ENCODE measurements at regions not wholly inside any gene's neighbourhood (a gene's known extent, or its start where the extent isn't known, plus 50 kb on each side); places are given as distances from the start of the nearest gene placed in this dataset.
"Not testable (repeated sequence)": the region's sequence is repeated elsewhere in the genome, so short reads cannot be mapped to it uniquely, and the experiment has no call there.

GRCh38 chr18:38256366-38256765 lies 690.8 kb upstream of the CELF4 start:
- DNase-seq (ENCODE audit: low read depth, low spot score), result no peak

- DNase-seq (ENCODE audit: low read depth, low spot score), result no peak
Measured at GRCh38 chr18:38250971-38251370, 685.4 kb upstream of the CELF4 start.

GRCh38 chr18:38244480-38244879 lies 678.9 kb upstream of the CELF4 start:
- no peak for DNase-seq (ENCODE audit: low read depth, low spot score)

- DNase-seq (ENCODE audit: low read depth, low spot score), result no peak
Measured at GRCh38 chr18:38243291-38243690, 677.7 kb upstream of the CELF4 start.

- DNase-seq (ENCODE audit: low read depth, low spot score), result no peak
Measured at GRCh38 chr18:38241736-38242135, 676.1 kb upstream of the CELF4 start.

GRCh38 chr18:38241216-38241615 lies 675.6 kb upstream of the CELF4 start:
- no peak for DNase-seq (ENCODE audit: low read depth, low spot score)

- no peak for DNase-seq (ENCODE audit: low read depth, low spot score)
Measured at GRCh38 chr18:38239606-38240005, 674.0 kb upstream of the CELF4 start.

GRCh38 chr18:38237796-38238195 lies 672.2 kb upstream of the CELF4 start:
- DNase-seq (ENCODE audit: low read depth, low spot score), result no peak

- no peak for DNase-seq (ENCODE audit: low read depth, low spot score)
Measured at GRCh38 chr18:38221476-38222100, 656.0 kb upstream of the CELF4 start.

- no peak for DNase-seq (ENCODE audit: low read depth, low spot score)
Measured at GRCh38 chr18:38198956-38199355, 633.4 kb upstream of the CELF4 start.

- no peak for DNase-seq (ENCODE audit: low read depth, low spot score)
Measured at GRCh38 chr18:38198526-38198925, 632.9 kb upstream of the CELF4 start.

GRCh38 chr18:38186491-38186890 lies 620.9 kb upstream of the CELF4 start:
- DNase-seq (ENCODE audit: low read depth, low spot score), result no peak

GRCh38 chr18:38174594-38174993 lies 609.0 kb upstream of the CELF4 start:
- DNase-seq (ENCODE audit: low read depth, low spot score), result no peak

GRCh38 chr18:38174173-38174572 lies 608.6 kb upstream of the CELF4 start:
- no peak for DNase-seq (ENCODE audit: low read depth, low spot score)

GRCh38 chr18:38170845-38171244 lies 605.2 kb upstream of the CELF4 start:
- DNase-seq (ENCODE audit: low read depth, low spot score), result no peak

GRCh38 chr18:38167623-38168022 lies 602.0 kb upstream of the CELF4 start:
- no peak for DNase-seq (ENCODE audit: low read depth, low spot score)

- not testable (repeated sequence) for DNase-seq (ENCODE audit: low read depth, low spot score)
Measured at GRCh38 chr18:38153116-38153515, 587.5 kb upstream of the CELF4 start.

GRCh38 chr18:38116716-38117115 lies 551.1 kb upstream of the CELF4 start:
- no peak for DNase-seq (ENCODE audit: low read depth, low spot score)

- no peak for DNase-seq (ENCODE audit: low read depth, low spot score)
Measured at GRCh38 chr18:38115201-38115600, 549.6 kb upstream of the CELF4 start.

- DNase-seq (ENCODE audit: low read depth, low spot score), result no peak
Measured at GRCh38 chr18:38087538-38087937, 521.9 kb upstream of the CELF4 start.

- no peak for DNase-seq (ENCODE audit: low read depth, low spot score)
Measured at GRCh38 chr18:38081516-38081915, 515.9 kb upstream of the CELF4 start.

- DNase-seq (ENCODE audit: low read depth, low spot score), result no peak
Measured at GRCh38 chr18:38077229-38077628, 511.6 kb upstream of the CELF4 start.

- DNase-seq (ENCODE audit: low read depth, low spot score), result no peak
Measured at GRCh38 chr18:38076346-38077070, 510.9 kb upstream of the CELF4 start.
